HEK293T (cell line): ENCODE measurements at regions not wholly inside any gene's neighbourhood (a gene's known extent, or its start where the extent isn't known, plus 50 kb on each side); places are given as distances from the start of the nearest gene placed in this dataset.

Source experiments
- CTCF ChIA-PET: fragments of 350-600 bp; formaldehyde crosslinking; extraction: SDS; loops from one replicate; lab custom pipeline; 2021; ENCODE audit warnings: antibody characterized with exemption, inconsistent platforms; lab: Yijun Ruan, JAX
- POLR2A ChIA-PET: fragments of 350-600 bp; formaldehyde crosslinking; extraction: SDS; loops from one replicate; lab custom pipeline; 2020; ENCODE audit warnings: antibody characterized with exemption, inconsistent platforms; lab: Yijun Ruan, JAX
- DNase-seq: peaks from one replicate; pipeline ENCODE4 v3.0.0; 2012; ENCODE audit warnings: mixed read lengths; ENCODE audit errors: extremely low spot score
- ARNT ChIP-seq: fragments of 450-650 bp; IDR thresholded peaks from 2 replicates; pipeline ENCODE4 v1.6.1; 2017; ENCODE audit warnings: mild to moderate bottlenecking
- BHLHE40 ChIP-seq: fragments of 450-650 bp; IDR thresholded peaks from 2 replicates; pipeline ENCODE4 v1.6.1; 2016; ENCODE audit warnings: mild to moderate bottlenecking, moderate library complexity, borderline replicate concordance
- CTBP1 ChIP-seq: fragments of 450-650 bp; IDR thresholded peaks from 2 replicates; pipeline ENCODE4 v1.6.1; 2016; ENCODE audit warnings: borderline replicate concordance
- ELF4 ChIP-seq: fragments of 450-650 bp; IDR thresholded peaks from 2 replicates; pipeline ENCODE4 v1.6.1; 2017; ENCODE audit warnings: antibody characterized with exemption
- FOXA1 ChIP-seq: fragments of 450-650 bp; IDR thresholded peaks from 2 replicates; pipeline ENCODE4 v1.6.1; 2016; ENCODE audit warnings: mild to moderate bottlenecking
- FOXK2 ChIP-seq: fragments of 450-650 bp; IDR thresholded peaks from 2 replicates; pipeline ENCODE4 v1.6.1; 2016; ENCODE audit warnings: mild to moderate bottlenecking
- FOXM1 ChIP-seq: fragments of 450-650 bp; IDR thresholded peaks from 2 replicates; pipeline ENCODE4 v1.6.1; 2017; ENCODE audit warnings: mild to moderate bottlenecking, borderline replicate concordance
- HDGF ChIP-seq: fragments of 450-650 bp; IDR thresholded peaks from 2 replicates; pipeline ENCODE4 v1.6.1; 2017; ENCODE audit warnings: antibody characterized with exemption, borderline replicate concordance
- L3MBTL2 ChIP-seq: fragments of 450-650 bp; conservative IDR thresholded peaks from 2 replicates; pipeline ENCODE4 v1.6.1; 2016; ENCODE audit warnings: mild to moderate bottlenecking
- LEF1 ChIP-seq: fragments of 450-650 bp; IDR thresholded peaks from 2 replicates; pipeline ENCODE4 v1.6.1; 2017; ENCODE audit warnings: mild to moderate bottlenecking, borderline replicate concordance
- NFRKB ChIP-seq: fragments of 450-650 bp; IDR thresholded peaks from 2 replicates; pipeline ENCODE4 v1.6.1; 2016; ENCODE audit warnings: mild to moderate bottlenecking, moderate library complexity
- SP1 ChIP-seq: fragments of 450-650 bp; IDR thresholded peaks from 2 replicates; pipeline ENCODE4 v1.6.1; 2017
- SUZ12 ChIP-seq: fragments of 450-650 bp; IDR thresholded peaks from 2 replicates; pipeline ENCODE4 v1.6.1; 2016; ENCODE audit warnings: mild to moderate bottlenecking
- TARDBP ChIP-seq: fragments of 450-650 bp; IDR thresholded peaks from 2 replicates; pipeline ENCODE4 v1.6.1; 2016
- ZNF384 ChIP-seq: fragments of 450-650 bp; IDR thresholded peaks from 2 replicates; pipeline ENCODE4 v1.6.1; 2016
- TF ChIP-seq, protein P1 (sequence below): fragments of 450-650 bp; IDR thresholded peaks from 2 replicates; pipeline ENCODE4 v1.6.1; 2016

DNA sequence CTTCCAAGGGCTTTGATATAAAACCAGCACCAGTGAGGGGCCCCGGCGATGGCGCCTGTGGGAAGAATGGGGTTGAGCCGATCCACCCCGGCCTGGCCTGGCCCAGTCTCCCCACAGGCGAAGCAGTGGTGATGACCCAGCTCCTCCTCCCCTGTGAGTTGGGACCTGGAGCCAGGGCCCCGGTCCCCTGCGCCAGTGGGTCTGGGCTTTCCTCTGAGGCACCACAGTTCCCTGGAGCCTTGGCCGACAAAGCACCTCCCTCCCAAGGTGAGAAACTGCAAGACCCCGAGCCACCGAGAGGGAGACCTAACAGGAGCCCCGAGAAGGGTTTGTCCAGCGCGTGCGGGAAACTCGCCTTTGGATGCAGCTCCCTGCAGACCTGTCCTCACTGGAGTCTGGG is 942.9 kb downstream of the BRD1 start:
- POLR2A ChIA-PET: no interaction called here

DNA sequence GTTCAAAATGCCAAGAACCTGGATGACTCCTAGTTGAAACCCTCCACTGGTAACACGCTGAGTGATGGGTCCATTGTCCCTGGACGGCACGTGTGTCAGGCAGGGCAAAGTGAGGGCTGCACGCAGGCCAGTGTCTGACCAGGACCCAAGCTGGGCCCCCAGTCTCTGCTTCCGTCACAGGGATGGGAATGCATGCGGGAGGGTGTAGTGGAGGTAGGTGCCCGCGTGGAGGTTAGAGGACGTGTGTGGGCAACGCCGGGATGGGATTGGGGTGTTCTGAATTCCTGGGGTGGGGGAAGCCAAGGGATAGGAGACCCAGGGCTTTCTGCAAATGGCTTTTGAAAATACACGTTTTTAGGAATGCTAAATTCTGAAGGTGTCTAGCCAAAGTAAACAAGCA is 943.3 kb downstream of the BRD1 start:
- TF ChIP-seq CTBP1 (no peak), HDGF (no peak), FOXM1 (no peak), SUZ12 (no peak), TARDBP (no peak), ARNT (no peak), FOXA1 (no peak), BHLHE40 (no peak), LEF1 (no peak), ELF4 (no peak), NFRKB (no peak), L3MBTL2 (no peak), SP1 (no peak), FOXK2 (no peak), ZNF384 (no peak)
- TF ChIP-seq, protein P1, sequence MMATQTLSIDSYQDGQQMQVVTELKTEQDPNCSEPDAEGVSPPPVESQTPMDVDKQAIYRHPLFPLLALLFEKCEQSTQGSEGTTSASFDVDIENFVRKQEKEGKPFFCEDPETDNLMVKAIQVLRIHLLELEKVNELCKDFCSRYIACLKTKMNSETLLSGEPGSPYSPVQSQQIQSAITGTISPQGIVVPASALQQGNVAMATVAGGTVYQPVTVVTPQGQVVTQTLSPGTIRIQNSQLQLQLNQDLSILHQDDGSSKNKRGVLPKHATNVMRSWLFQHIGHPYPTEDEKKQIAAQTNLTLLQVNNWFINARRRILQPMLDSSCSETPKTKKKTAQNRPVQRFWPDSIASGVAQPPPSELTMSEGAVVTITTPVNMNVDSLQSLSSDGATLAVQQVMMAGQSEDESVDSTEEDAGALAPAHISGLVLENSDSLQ: no peak
- ChIA-PET POLR2A (no interaction called here), CTCF (interaction anchor here (0.7 kb wide), 1 partner anchor 231 kb away, joined by 3 read pairs; no protein-coding TSS in a partner anchor)
- DNase-seq: no peak

More for the DNA sequence above, 942.9 kb downstream of the BRD1 start:
- TF ChIP-seq SUZ12 (no peak), L3MBTL2 (no peak), FOXK2 (no peak), NFRKB (no peak), CTBP1 (no peak), TARDBP (no peak), HDGF (no peak), FOXA1 (no peak), ARNT (no peak), ZNF384 (no peak), BHLHE40 (no peak), ELF4 (no peak), SP1 (no peak), FOXM1 (no peak), LEF1 (no peak)
- TF ChIP-seq, protein P1: no peak
- DNase-seq: no peak
- CTCF ChIA-PET: no interaction called here

GRCh38 chr22:48883211-48883960 is 944.3 kb downstream of the BRD1 start:
- DNase-seq: no peak
- no peak for TF ChIP-seq LEF1
- TF ChIP-seq ZNF384: no peak
- no peak for TF ChIP-seq L3MBTL2
- TF ChIP-seq FOXM1: no peak
- TF ChIP-seq ELF4: no peak
- no peak for TF ChIP-seq HDGF
- TF ChIP-seq BHLHE40: no peak
- TF ChIP-seq, protein P1: no peak
- no peak for TF ChIP-seq SUZ12
- ChIA-PET POLR2A (no interaction called here), CTCF (no interaction called here)

- POLR2A ChIA-PET: no interaction called here
- no peak for DNase-seq
- CTCF ChIA-PET: no interaction called here
- TF ChIP-seq FOXA1: no peak
- no peak for TF ChIP-seq FOXM1
- TF ChIP-seq CTBP1: no peak
- TF ChIP-seq ZNF384: no peak
- TF ChIP-seq, protein P1: no peak
- TF ChIP-seq FOXK2: no peak
- TF ChIP-seq NFRKB: no peak
- TF ChIP-seq LEF1: no peak
- TF ChIP-seq L3MBTL2: no peak
- TF ChIP-seq BHLHE40: no peak
- no peak for TF ChIP-seq TARDBP
- no peak for TF ChIP-seq SP1
- TF ChIP-seq SUZ12: no peak
- no peak for TF ChIP-seq ELF4
- no peak for TF ChIP-seq HDGF
- no peak for TF ChIP-seq ARNT
These were observed 945.0 kb downstream of the BRD1 start for GRCh38 chr22:48882636-48883200.

- TF ChIP-seq SP1 (no peak), L3MBTL2 (no peak), HDGF (no peak), ZNF384 (no peak), SUZ12 (no peak), LEF1 (no peak), FOXM1 (no peak)
- TF ChIP-seq, protein P1: no peak
- POLR2A ChIA-PET: no interaction called here
- CTCF ChIA-PET: no interaction called here
- DNase-seq: no peak
These were observed 946.2 kb downstream of the BRD1 start for GRCh38 chr22:48881326-48881980.
